SK-N-SH treated with all-trans-retinoic acid at 6 μM for 48 hours (cell line): ENCODE measurements at regions not wholly inside any gene's neighbourhood (a gene's known extent, or its start where the extent isn't known, plus 50 kb on each side); places are given as distances from the start of the nearest gene placed in this dataset.

Experiments used
- ATAC-seq: fragments of 200-7000 bp; cut with Tn5 transposase; 3 replicates; pipeline ENCODE4 v1.9.1; 2020; ENCODE audit warnings: mild to moderate bottlenecking, moderate library complexity
- ARNTL ChIP-seq: fragments of 450-650 bp; formaldehyde crosslinking; IDR thresholded peaks from 2 replicates; pipeline ENCODE4 v1.5.0; 2020; ENCODE audit warnings: low read depth, mild to moderate bottlenecking, moderate library complexity, borderline replicate concordance
- BACH2 ChIP-seq: fragments of 250-450 bp; sonication (Bioruptor Pico); IDR thresholded peaks from 2 replicates; pipeline ENCODE4 v1.9.0; 2021; ENCODE audit warnings: mild to moderate bottlenecking, borderline replicate concordance
- CSDC2 ChIP-seq: fragments of 250-450 bp; sonication (Bioruptor Pico); IDR thresholded peaks from 2 replicates; pipeline ENCODE4 v1.5.0; 2020; ENCODE audit warnings: mild to moderate bottlenecking, moderate library complexity
- ESRRG ChIP-seq: fragments of 250-450 bp; sonication (Bioruptor Pico); IDR thresholded peaks from 2 replicates; pipeline ENCODE4 v1.6.1; 2021; ENCODE audit warnings: mild to moderate bottlenecking
- GLIS3 ChIP-seq: fragments of 250-450 bp; sonication (Bioruptor Pico); IDR thresholded peaks from 2 replicates; pipeline ENCODE4 v1.5.0; 2020; ENCODE audit warnings: mild to moderate bottlenecking, moderate library complexity
- ISL1 ChIP-seq: fragments of 250-450 bp; sonication (Bioruptor Pico); IDR thresholded peaks from 2 replicates; pipeline ENCODE4 v2.1.2; 2022; ENCODE audit warnings: mild to moderate bottlenecking, moderate library complexity
- OSR1 ChIP-seq: fragments of 250-450 bp; sonication (Bioruptor Pico); IDR thresholded peaks from 2 replicates; pipeline ENCODE4 v1.8.0; 2022; ENCODE audit warnings: moderate library complexity, mild to moderate bottlenecking, inconsistent platforms
- PPARA ChIP-seq: fragments of 250-450 bp; sonication (Bioruptor Pico); IDR thresholded peaks from 2 replicates; pipeline ENCODE4 v1.5.0; 2020; ENCODE audit warnings: mild to moderate bottlenecking, borderline replicate concordance
- SNAI2 ChIP-seq: fragments of 250-450 bp; sonication (Bioruptor Pico); IDR thresholded peaks from 2 replicates; pipeline ENCODE4 v1.5.0; 2020; ENCODE audit warnings: mild to moderate bottlenecking, moderate library complexity
- ZC3H10 ChIP-seq: fragments of 250-450 bp; sonication (Bioruptor Pico); IDR thresholded peaks from 2 replicates; pipeline ENCODE4 v1.5.1; 2021; ENCODE audit warnings: mild to moderate bottlenecking, moderate library complexity
- ZFP3 ChIP-seq: fragments of 250-450 bp; sonication (Bioruptor Pico); IDR thresholded peaks from 2 replicates; pipeline ENCODE4 v1.5.0; 2020; ENCODE audit warnings: mild to moderate bottlenecking, moderate library complexity
- ZFP30 ChIP-seq: fragments of 450-650 bp; formaldehyde crosslinking; IDR thresholded peaks from 2 replicates; pipeline ENCODE4 v1.5.0; 2022; ENCODE audit warnings: mild to moderate bottlenecking, moderate library complexity
- ZNF565 ChIP-seq: fragments of 450-650 bp; formaldehyde crosslinking; conservative IDR thresholded peaks from 2 replicates; pipeline ENCODE4 v1.5.0; 2020; ENCODE audit warnings: low read depth, mild to moderate bottlenecking, moderate library complexity
- ZNF70 ChIP-seq: fragments of 450-650 bp; formaldehyde crosslinking; IDR thresholded peaks from 2 replicates; pipeline ENCODE4 v1.5.0; 2020; ENCODE audit warnings: mild to moderate bottlenecking, moderate library complexity
- ZNF8 ChIP-seq: fragments of 450-650 bp; formaldehyde crosslinking; IDR thresholded peaks from 2 replicates; pipeline ENCODE4 v1.5.0; 2020; ENCODE audit warnings: mild to moderate bottlenecking, moderate library complexity
- TF ChIP-seq, protein P1 (sequence below): fragments of 250-450 bp; sonication (Bioruptor Pico); IDR thresholded peaks from 2 replicates; pipeline ENCODE4 v1.8.0; 2021; ENCODE audit warnings: low read depth, mild to moderate bottlenecking, moderate library complexity, borderline replicate concordance
- TF ChIP-seq, protein P2 (sequence below): fragments of 250-450 bp; sonication (Bioruptor Pico); IDR thresholded peaks from 2 replicates; pipeline ENCODE4 v1.5.0; 2020; ENCODE audit warnings: mild to moderate bottlenecking, moderate library complexity
- TF ChIP-seq, protein P3 (sequence below): fragments of 250-450 bp; sonication (Bioruptor Pico); IDR thresholded peaks from 2 replicates; pipeline ENCODE4 v1.5.1; 2021; ENCODE audit warnings: mild to moderate bottlenecking, moderate library complexity
- TF ChIP-seq, protein P4 (sequence below): fragments of 250-450 bp; sonication (Bioruptor Pico); IDR thresholded peaks from 2 replicates; pipeline ENCODE4 v1.5.1; 2020; ENCODE audit warnings: low read depth, mild to moderate bottlenecking, moderate library complexity

DNA sequence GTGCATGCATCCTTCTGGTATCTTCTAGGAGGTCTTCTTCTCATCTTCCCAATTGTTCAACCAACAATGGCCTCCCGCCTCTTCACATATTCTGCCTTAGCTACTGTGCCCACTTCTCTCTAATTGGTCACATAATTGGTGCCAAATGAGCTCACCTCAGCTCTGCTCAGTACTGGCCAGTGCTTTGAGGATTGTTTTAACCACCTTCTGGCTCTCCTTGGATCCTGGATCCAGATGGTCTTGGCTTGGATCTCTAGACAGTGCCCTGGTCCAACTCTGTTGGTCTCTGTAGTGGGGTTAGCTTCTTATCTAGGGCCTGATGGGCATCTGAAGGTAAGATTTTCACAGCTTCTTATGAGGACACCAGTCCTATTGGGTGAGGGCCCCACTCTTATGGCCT is 820.8 kb downstream of the TYW1 start:
- no peak for TF ChIP-seq ARNTL (CRISPR knock-in tag)
- TF ChIP-seq CSDC2 (CRISPR knock-in tag), result no peak
- no peak for TF ChIP-seq SNAI2
- TF ChIP-seq, protein P1, sequence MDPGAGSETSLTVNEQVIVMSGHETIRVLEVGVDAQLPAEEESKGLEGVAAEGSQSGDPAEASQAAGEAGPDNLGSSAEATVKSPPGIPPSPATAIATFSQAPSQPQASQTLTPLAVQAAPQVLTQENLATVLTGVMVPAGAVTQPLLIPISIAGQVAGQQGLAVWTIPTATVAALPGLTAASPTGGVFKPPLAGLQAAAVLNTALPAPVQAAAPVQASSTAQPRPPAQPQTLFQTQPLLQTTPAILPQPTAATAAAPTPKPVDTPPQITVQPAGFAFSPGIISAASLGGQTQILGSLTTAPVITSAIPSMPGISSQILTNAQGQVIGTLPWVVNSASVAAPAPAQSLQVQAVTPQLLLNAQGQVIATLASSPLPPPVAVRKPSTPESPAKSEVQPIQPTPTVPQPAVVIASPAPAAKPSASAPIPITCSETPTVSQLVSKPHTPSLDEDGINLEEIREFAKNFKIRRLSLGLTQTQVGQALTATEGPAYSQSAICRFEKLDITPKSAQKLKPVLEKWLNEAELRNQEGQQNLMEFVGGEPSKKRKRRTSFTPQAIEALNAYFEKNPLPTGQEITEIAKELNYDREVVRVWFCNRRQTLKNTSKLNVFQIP (CRISPR knock-in tag), result no peak
- no peak for TF ChIP-seq ISL1 (CRISPR knock-in tag)
- no peak for TF ChIP-seq ZNF8 (CRISPR knock-in tag)
- no peak for TF ChIP-seq ZC3H10 (CRISPR knock-in tag)
- TF ChIP-seq, protein P2, sequence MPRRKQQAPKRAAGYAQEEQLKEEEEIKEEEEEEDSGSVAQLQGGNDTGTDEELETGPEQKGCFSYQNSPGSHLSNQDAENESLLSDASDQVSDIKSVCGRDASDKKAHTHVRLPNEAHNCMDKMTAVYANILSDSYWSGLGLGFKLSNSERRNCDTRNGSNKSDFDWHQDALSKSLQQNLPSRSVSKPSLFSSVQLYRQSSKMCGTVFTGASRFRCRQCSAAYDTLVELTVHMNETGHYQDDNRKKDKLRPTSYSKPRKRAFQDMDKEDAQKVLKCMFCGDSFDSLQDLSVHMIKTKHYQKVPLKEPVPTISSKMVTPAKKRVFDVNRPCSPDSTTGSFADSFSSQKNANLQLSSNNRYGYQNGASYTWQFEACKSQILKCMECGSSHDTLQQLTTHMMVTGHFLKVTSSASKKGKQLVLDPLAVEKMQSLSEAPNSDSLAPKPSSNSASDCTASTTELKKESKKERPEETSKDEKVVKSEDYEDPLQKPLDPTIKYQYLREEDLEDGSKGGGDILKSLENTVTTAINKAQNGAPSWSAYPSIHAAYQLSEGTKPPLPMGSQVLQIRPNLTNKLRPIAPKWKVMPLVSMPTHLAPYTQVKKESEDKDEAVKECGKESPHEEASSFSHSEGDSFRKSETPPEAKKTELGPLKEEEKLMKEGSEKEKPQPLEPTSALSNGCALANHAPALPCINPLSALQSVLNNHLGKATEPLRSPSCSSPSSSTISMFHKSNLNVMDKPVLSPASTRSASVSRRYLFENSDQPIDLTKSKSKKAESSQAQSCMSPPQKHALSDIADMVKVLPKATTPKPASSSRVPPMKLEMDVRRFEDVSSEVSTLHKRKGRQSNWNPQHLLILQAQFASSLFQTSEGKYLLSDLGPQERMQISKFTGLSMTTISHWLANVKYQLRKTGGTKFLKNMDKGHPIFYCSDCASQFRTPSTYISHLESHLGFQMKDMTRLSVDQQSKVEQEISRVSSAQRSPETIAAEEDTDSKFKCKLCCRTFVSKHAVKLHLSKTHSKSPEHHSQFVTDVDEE (CRISPR knock-in tag), result no peak
- no peak for TF ChIP-seq OSR1 (CRISPR knock-in tag)
- TF ChIP-seq, protein P3, sequence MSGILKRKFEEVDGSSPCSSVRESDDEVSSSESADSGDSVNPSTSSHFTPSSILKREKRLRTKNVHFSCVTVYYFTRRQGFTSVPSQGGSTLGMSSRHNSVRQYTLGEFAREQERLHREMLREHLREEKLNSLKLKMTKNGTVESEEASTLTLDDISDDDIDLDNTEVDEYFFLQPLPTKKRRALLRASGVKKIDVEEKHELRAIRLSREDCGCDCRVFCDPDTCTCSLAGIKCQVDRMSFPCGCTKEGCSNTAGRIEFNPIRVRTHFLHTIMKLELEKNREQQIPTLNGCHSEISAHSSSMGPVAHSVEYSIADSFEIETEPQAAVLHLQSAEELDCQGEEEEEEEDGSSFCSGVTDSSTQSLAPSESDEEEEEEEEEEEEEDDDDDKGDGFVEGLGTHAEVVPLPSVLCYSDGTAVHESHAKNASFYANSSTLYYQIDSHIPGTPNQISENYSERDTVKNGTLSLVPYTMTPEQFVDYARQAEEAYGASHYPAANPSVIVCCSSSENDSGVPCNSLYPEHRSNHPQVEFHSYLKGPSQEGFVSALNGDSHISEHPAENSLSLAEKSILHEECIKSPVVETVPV, result no peak
- TF ChIP-seq BACH2, result no peak
- ATAC-seq, result no peak

DNA sequence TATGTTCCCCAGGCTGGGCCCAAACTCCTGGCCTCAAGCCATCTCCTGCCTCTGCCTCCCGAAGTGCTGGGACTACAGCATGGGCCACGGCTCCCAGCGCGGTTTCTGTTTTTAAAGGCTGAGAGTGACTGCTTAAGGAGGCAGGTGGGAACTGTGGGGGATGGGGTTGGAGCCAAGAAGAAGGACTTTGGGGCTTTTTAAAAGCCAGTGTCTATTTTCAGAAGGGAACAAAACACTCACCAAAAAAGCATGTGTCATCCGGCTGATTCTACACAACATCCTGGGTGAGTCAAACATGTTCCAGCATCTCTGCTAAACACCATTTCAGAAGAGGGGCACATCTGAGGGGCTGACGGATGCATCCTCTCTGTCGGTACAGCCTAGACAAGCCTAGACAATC is 824.5 kb downstream of the TYW1 start:
- no peak for ATAC-seq
- TF ChIP-seq ESRRG (no peak), BACH2 (no peak), ZFP3 (CRISPR knock-in tag) (no peak), ZFP30 (no peak), PPARA (no peak), SNAI2 (no peak), GLIS3 (CRISPR knock-in tag) (no peak), ZNF70 (CRISPR knock-in tag) (no peak), ARNTL (CRISPR knock-in tag) (no peak), ZNF565 (CRISPR knock-in tag) (no peak), ZNF8 (CRISPR knock-in tag) (no peak), OSR1 (CRISPR knock-in tag) (no peak)
- TF ChIP-seq, protein P3, result no peak
- TF ChIP-seq, protein P1 (CRISPR knock-in tag), result no peak
- TF ChIP-seq, protein P4, sequence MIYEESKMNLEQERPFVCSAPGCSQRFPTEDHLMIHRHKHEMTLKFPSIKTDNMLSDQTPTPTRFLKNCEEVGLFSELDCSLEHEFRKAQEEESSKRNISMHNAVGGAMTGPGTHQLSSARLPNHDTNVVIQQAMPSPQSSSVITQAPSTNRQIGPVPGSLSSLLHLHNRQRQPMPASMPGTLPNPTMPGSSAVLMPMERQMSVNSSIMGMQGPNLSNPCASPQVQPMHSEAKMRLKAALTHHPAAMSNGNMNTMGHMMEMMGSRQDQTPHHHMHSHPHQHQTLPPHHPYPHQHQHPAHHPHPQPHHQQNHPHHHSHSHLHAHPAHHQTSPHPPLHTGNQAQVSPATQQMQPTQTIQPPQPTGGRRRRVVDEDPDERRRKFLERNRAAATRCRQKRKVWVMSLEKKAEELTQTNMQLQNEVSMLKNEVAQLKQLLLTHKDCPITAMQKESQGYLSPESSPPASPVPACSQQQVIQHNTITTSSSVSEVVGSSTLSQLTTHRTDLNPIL (CRISPR knock-in tag), result no peak
- TF ChIP-seq, protein P2 (CRISPR knock-in tag), result no peak
